Dermis microvascular lymphatic vessel endothelial cell (primary cell): ENCODE measurements at regions not wholly inside any gene's neighbourhood (a gene's known extent, or its start where the extent isn't known, plus 50 kb on each side); places are given as distances from the start of the nearest gene placed in this dataset.
"Not testable (repeated sequence)": the region's sequence is repeated elsewhere in the genome, so short reads cannot be mapped to it uniquely, and the experiment has no call there.

Source experiments
- DNase-seq, 2 donors: peaks; one replicate each; pipeline versions ENCODE4 v3.0.0 to v3.0.0-alpha.2; 2010; ENCODE audit warnings: low read depth in 2 of 2

DNA sequence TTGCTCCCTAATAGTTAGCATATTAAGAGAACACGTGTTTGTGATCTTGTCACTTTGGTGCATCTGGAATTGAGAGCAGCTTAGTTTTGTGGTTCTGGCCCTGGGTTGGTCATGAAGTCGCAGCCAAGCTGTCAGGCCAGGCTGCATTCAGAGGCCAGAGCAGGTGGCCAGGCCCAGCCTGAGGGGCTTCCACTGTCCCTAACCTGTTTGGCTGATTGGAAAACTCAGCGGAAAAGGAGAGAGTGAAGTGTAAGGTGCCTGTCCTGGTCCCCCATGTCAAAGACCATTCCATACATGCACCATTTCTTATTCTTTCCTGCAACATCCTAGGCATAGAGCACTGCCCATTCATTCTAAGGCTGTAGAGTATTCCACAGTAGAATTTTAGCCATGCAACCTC lies 111.5 kb upstream of the IGLL5 start:
- no peak for DNase-seq

DNA sequence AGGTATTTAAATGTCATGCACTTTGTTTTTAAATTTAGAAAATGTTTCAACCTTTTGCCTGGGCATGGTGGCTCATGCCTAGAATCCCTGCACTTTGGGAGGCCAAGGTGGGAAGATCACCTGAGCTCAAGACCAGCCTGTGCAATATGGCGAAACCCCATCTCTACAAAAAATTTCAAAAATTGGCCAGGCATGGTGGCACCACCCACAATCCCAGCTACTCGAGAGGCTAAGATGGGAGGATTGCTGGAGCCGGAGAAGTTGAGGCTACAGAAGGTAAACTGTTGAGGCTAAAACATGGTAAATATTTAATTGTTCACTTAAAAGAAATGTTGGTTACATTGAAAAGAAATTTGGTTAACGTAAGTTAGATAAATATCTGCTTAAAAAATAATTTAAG lies 108.4 kb upstream of the IGLL5 start:
- DNase-seq = no peak

DNA sequence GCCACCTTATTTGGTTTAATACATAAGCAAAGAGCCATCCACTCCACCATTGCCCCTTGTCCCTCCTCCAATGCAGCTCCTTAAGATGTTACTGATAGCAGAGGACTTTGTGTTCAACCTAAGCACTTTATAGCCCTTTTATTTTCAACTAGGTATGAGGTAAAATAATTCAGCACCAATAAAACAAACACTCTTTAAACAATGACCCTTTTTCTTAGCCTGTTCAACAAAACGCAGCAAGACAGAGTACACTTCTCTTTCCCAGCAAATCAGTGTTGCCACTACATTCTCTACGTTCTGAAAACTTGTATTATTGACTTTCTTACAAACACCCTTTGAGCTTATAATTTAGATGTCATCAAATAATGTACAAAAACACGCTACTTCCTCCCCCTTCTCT lies 104.0 kb upstream of the IGLL5 start:
- DNase-seq = no peak

- DNase-seq = no peak
Measured at GRCh38 chr22:22784249-22785039, 103.2 kb upstream of the IGLL5 start.

- no peak for DNase-seq
Measured at GRCh38 chr22:22785316-22786065, 102.1 kb upstream of the IGLL5 start.

- no peak for DNase-seq
Measured at GRCh38 chr22:22786301-22787115, 101.1 kb upstream of the IGLL5 start.

- DNase-seq = no peak
Measured at GRCh38 chr22:22787151-22787550, 100.5 kb upstream of the IGLL5 start.

GRCh38 chr22:22787786-22788459 lies 99.7 kb upstream of the IGLL5 start:
- DNase-seq = peak in 1 of 2 donors; percentile 53

- no peak for DNase-seq
Measured at GRCh38 chr22:22788460-22789037, 99.1 kb upstream of the IGLL5 start.

GRCh38 chr22:22789233-22789921 lies 98.2 kb upstream of the IGLL5 start:
- no peak for DNase-seq

GRCh38 chr22:22789922-22790845 lies 97.4 kb upstream of the IGLL5 start:
- no peak for DNase-seq

GRCh38 chr22:22791438-22792181 lies 96.0 kb upstream of the IGLL5 start:
- DNase-seq = peak in 1 of 2 donors; percentile 10

DNA sequence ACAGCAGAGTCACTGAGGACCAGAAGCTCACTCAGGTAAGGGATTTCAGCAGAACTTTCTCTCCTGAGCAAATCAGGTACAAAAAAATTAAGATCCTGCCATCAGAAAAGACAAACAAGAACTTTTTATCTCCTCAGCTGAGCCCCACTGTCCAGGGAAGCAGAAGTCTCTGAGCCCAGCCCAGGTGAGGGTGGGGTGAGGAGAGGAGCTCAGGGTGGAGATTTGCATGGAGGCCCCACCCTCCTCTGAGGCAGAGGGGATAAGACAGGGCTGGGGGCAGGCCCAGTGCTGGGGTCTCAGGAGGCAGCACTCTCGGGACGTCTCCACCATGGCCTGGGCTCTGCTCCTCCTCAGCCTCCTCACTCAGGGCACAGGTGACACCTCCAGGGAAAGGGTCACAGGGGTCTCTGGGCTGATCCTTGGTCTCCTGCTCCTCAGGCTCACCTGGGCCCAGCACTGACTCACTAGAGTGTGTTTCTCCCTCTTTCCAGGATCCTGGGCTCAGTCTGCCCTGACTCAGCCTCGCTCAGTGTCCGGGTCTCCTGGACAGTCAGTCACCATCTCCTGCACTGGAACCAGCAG lies 95.3 kb upstream of the IGLL5 start:
- DNase-seq = not testable (repeated sequence)

GRCh38 chr22:22795639-22796038 lies 92.0 kb upstream of the IGLL5 start:
- not testable (repeated sequence) for DNase-seq

- DNase-seq = no peak
Measured at GRCh38 chr22:22796724-22797123, 90.9 kb upstream of the IGLL5 start.

GRCh38 chr22:22798232-22798616 lies 89.4 kb upstream of the IGLL5 start:
- DNase-seq = no peak

DNA sequence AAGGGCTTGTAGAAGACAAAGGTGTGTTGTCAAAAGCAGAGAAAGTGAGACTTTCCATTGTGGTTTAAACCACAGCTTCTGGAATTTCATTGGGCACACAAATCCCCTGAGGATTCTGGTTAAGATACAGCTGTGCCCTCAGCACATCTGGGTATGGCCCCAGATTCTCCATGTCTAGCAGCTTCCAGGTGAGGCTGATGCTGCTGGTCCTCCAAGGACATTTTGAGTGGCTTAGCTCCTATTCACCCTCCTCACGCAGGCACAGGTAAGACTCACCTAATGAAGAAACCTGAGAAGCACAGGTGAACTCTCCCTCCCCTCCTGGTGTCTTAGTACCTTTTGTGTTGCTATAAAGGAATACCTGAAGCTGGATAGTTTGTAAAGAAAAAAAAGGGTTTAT lies 88.9 kb upstream of the IGLL5 start:
- no peak for DNase-seq

GRCh38 chr22:22799561-22799960 lies 88.1 kb upstream of the IGLL5 start:
- DNase-seq = no peak
